Central memory CD8-positive, alpha-beta T cell (primary cell): ENCODE measurements at regions not wholly inside any gene's neighbourhood (a gene's known extent, or its start where the extent isn't known, plus 50 kb on each side); places are given as distances from the start of the nearest gene placed in this dataset.
"Not testable (repeated sequence)": the region's sequence is repeated elsewhere in the genome, so short reads cannot be mapped to it uniquely, and the experiment has no call there.

Source experiments
- ATAC-seq: fragments of 150-1000 bp; cut with Tn5 transposase; replicated peaks from 2 replicates; pipeline ENCODE4 v1.10.0; 2022; ENCODE audit warnings: mild to moderate bottlenecking, moderate FRiP score, moderate number of reproducible peaks; ENCODE audit not compliant: poor library complexity, severe bottlenecking; ENCODE audit errors: extremely low read depth
- DNase-seq, 2 donors: peaks; one replicate each; pipeline ENCODE4 v3.0.0; 2021; ENCODE audit warnings: low spot score in 2 of 2
- H3K27ac Mint-ChIP-seq: one replicate; pipeline ENCODE4 v1.8.0; 2022; ENCODE audit warnings: low read depth, mild to moderate bottlenecking, moderate library complexity, mixed read lengths
- H3K27me3 Mint-ChIP-seq: one replicate; pipeline ENCODE4 v1.8.0; 2022; ENCODE audit warnings: mixed read lengths
- H3K36me3 Mint-ChIP-seq: one replicate; pipeline ENCODE4 v1.8.0; 2022; ENCODE audit warnings: mild to moderate bottlenecking, moderate library complexity, mixed read lengths; ENCODE audit not compliant: insufficient read depth
- H3K4me1 Mint-ChIP-seq: one replicate; pipeline ENCODE4 v1.8.0; 2022; ENCODE audit warnings: mixed read lengths
- H3K4me3 Mint-ChIP-seq: one replicate; pipeline ENCODE4 v1.8.0; 2022; ENCODE audit warnings: mild to moderate bottlenecking, moderate library complexity, mixed read lengths
- H3K9me3 Mint-ChIP-seq: one replicate; pipeline ENCODE4 v1.8.0; 2022; ENCODE audit warnings: mixed read lengths

DNA sequence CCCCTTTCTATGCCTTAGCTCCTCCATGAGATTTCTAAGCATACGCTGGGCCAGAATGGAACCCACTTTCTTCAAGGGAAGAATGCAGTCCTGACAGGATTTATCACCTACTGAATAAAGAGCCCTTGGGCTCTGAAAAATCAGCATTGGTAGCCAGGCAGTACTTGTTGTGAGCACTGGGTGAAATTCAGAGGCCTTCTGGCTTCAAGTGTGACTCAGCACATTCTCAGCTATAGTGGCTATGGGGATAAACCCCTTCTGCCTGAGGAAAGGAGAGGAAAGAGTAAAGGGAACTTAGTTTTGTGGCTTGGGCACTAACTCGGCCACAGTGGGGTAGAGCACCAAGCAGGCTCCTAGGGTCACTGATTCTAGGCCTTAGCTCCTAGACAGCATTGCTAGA lies 574.8 kb downstream of the JRKL start:
- DNase-seq: no peak
- Mint-ChIP-seq H3K27ac (no peak overlapping the region), H3K4me3 (no peak overlapping the region), H3K27me3 (no peaks in the 10 kb centered on the region), H3K9me3 (peaks cover 16% of the 10 kb centered on the region), H3K4me1 (no peaks in the 10 kb centered on the region), H3K36me3 (no peaks in the 10 kb centered on the region)
- no peak for ATAC-seq

DNA sequence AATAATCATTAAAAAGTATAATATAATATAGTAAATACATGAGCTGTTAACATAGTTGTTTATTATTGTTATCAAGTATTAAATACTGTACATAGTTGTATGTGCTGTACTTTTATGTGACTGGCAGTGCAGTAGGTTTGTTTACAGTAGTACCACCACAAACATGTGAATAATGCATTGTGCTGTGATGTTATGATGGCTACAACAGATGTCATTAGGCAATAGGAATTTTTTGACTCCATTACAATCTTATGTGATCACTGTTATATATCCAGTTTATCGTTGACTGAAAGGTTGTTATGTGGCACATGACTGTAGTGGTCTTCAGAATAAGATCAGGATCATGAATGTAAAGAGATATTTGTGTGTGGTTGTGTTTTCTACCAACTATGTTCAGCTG lies 577.8 kb downstream of the JRKL start:
- Mint-ChIP-seq H3K4me3 (no peak overlapping the region), H3K36me3 (no peaks in the 10 kb centered on the region), H3K27ac (no peak overlapping the region), H3K9me3 (peaks cover 22% of the 10 kb centered on the region), H3K4me1 (no peaks in the 10 kb centered on the region), H3K27me3 (no peaks in the 10 kb centered on the region)
- ATAC-seq (no peak), DNase-seq (no peak)

DNA sequence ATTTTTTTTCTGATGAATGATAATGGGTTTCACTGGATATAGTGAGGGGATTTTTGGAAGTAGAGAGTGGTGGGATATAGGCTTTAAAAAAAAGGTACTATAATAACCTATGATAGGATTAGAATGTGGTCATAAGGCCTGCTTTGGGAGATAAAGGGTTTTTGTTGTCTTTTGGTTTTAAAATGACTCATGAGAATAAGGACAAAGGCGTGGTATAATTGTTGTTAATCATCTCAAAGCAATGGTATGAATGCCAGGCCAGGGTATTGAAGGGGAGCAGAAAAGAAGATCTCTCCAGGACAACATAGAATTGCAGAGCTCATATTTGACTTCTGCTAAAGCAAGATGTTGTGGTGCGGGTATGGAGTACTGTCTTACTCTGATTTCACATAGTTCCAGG lies 579.4 kb downstream of the JRKL start:
- Mint-ChIP-seq H3K36me3 (no peaks in the 10 kb centered on the region), H3K4me3 (no peak overlapping the region), H3K27ac (no peak overlapping the region)

DNA sequence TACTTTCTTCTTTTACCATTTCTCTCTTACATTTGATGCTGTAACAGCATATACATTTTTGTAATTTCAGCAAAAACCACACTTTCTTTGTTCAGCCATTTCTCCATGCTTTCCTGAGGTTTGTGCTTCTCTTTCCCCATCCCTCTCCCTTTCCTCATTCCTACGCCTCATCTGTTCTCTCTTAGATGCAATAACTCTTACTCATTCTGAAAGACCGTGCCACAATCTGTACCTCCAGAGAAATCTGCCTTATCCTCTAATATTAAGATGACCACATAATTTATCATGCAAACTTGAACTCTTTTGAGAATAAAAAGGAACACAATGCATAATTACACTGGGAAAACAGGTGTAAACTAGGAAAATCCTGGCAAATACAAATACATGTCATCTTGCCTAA lies 588.9 kb downstream of the JRKL start:
- no peak overlapping the region for H3K27ac Mint-ChIP-seq
- DNase-seq: no peak
- no peaks in the 10 kb centered on the region for H3K4me1 Mint-ChIP-seq
- H3K4me3 Mint-ChIP-seq: no peak overlapping the region
- H3K36me3 Mint-ChIP-seq: no peaks in the 10 kb centered on the region
- H3K27me3 Mint-ChIP-seq: no peaks in the 10 kb centered on the region
- no peak for ATAC-seq
- H3K9me3 Mint-ChIP-seq: peaks cover 21% of the 10 kb centered on the region

More for the DNA sequence above, 579.4 kb downstream of the JRKL start:
- H3K9me3 Mint-ChIP-seq: peaks cover 22% of the 10 kb centered on the region
- H3K4me1 Mint-ChIP-seq: no peaks in the 10 kb centered on the region
- DNase-seq (no peak), ATAC-seq (no peak)
- H3K27me3 Mint-ChIP-seq: no peaks in the 10 kb centered on the region

DNA sequence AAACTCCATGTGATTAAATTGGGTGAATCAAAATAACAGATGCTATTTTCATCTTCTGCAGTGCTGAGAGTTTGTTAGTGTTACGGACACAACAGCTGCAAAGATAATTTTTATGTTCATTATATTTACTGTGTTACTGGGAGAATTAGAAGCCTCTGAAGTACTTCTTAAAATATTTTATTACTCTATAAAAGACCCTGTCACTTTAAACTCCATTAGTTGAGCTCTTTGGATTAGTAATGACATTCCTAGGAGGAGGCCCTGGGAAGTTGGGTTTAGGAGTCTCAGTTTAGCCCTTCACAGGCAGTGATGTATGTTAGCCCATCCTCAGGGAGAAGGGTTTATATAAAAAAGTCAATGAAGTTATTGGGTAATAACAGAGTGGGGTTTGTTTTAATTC lies 596.7 kb downstream of the JRKL start:
- no peak overlapping the region for H3K27ac Mint-ChIP-seq
- no peak overlapping the region for H3K4me3 Mint-ChIP-seq
- H3K4me1 Mint-ChIP-seq: no peaks in the 10 kb centered on the region
- DNase-seq: no peak
- peaks cover 18% of the 10 kb centered on the region for H3K9me3 Mint-ChIP-seq
- no peaks in the 10 kb centered on the region for H3K27me3 Mint-ChIP-seq
- H3K36me3 Mint-ChIP-seq: no peaks in the 10 kb centered on the region
- ATAC-seq: no peak

DNA sequence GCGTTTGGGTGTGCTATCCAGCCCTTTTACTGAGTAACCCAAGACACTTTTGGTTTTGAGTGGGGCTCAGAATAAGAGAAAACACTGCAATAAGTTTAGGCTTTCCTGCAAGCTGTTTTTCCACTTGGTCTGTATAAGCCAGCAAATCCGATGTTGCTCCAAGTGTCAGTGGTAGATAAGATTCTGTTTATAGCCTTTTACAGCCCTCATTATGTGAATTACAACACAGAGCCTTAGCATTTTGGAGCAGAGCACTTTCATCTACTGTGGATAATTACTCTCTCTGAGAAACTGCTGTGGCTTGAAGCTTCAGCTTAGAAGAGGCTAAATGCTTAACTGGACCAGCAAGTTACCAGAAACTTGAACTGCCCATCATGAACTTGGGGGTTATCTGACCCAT lies 601.1 kb downstream of the JRKL start:
- no peak for DNase-seq

DNA sequence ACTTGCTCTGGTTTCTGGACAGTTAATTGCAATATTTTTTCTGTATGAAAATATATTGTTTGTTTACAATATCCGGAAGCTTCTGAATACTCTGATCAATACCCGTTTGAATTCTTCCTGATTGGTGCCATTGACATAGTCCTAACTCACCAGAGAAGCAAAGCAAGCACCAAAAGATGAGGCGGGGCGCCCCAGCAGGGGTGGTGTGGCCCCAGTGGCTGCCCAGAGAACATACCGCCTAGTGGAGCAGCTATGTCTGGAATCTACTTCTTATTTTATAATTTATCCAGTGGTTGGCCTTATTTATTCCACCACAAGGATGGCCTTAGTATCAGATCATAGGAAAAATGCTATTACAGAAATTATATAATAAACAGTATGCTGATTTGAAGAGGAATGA lies 610.7 kb downstream of the JRKL start:
- H3K4me3 Mint-ChIP-seq: no peak overlapping the region
- no peaks in the 10 kb centered on the region for H3K4me1 Mint-ChIP-seq
- no peaks in the 10 kb centered on the region for H3K36me3 Mint-ChIP-seq
- no peak overlapping the region for H3K27ac Mint-ChIP-seq
- no peak for DNase-seq
- H3K9me3 Mint-ChIP-seq: peaks cover 16% of the 10 kb centered on the region
- H3K27me3 Mint-ChIP-seq: no peaks in the 10 kb centered on the region
- ATAC-seq: no peak

More for the DNA sequence above, 601.1 kb downstream of the JRKL start:
- Mint-ChIP-seq H3K36me3 (no peaks in the 10 kb centered on the region), H3K4me3 (no peak overlapping the region), H3K9me3 (peaks cover 30% of the 10 kb centered on the region), H3K27me3 (no peaks in the 10 kb centered on the region), H3K27ac (no peak overlapping the region), H3K4me1 (no peaks in the 10 kb centered on the region)
- ATAC-seq: no peak

DNA sequence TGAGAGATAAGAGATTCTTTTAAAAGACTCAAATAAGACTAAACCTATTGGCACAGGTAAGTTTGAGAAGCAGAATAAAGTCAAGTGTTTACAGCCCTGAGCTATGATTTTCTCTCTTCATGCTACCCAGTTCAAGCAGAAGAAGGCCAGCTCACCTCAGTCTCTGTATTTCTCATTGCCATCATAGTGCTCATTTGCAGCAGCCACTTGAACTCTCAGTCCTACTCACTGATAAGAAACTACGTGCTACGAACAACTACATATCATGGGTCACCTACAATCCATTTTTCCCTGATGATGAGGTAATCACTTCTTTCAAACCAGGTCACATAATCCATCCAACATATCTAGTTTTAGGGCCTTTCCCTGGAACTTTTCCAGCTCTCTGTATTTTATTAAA lies 617.5 kb downstream of the JRKL start:
- Mint-ChIP-seq H3K36me3 (no peaks in the 10 kb centered on the region), H3K4me3 (no peak overlapping the region), H3K9me3 (peaks cover 11% of the 10 kb centered on the region), H3K27me3 (no peaks in the 10 kb centered on the region), H3K4me1 (no peaks in the 10 kb centered on the region), H3K27ac (no peak overlapping the region)
- DNase-seq: no peak
- no peak for ATAC-seq

DNA sequence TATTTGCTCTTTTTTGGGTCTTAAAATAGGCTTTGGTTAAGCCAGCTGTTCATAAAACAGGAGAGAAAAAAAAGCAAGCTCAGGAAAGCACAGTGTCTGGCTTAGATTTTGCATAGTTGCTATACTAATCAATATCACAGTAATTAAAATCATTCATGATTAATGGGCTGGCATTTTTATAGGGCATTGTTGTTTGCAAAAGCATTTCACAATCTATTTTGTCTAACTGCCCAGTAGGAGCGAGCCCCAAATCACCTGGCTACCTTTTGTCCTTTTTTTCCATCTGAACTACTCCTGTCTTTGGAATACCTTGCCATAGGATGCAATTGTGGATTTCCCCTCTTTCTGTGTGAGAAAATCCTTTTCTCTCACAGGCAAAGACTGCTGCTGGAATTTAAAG lies 619.8 kb downstream of the JRKL start:
- Mint-ChIP-seq H3K9me3 (peaks cover 11% of the 10 kb centered on the region), H3K36me3 (no peaks in the 10 kb centered on the region), H3K27ac (no peak overlapping the region), H3K4me3 (no peak overlapping the region), H3K27me3 (no peaks in the 10 kb centered on the region), H3K4me1 (no peaks in the 10 kb centered on the region)
- DNase-seq: no peak
- no peak for ATAC-seq

DNA sequence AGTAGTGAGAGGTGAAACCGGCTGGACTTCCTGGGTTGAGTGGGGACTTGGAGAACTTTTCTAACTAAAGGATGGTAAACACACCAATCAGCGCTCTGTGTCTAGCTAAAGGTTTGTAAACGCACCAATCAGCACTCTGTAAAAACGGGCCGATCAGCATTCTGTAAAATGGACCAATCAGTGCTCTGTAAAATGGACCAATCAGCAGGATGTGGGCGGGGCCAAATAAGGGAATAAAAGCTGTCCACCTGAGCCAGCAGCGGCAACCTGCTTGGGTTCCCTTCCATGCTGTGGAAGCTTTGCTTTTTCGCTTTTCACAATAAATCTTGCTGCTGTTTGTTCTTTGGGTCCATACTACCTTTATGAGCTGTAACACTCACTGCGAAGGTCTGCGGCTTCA lies 621.2 kb downstream of the JRKL start:
- H3K4me3 Mint-ChIP-seq: not testable (repeated sequence)

DNA sequence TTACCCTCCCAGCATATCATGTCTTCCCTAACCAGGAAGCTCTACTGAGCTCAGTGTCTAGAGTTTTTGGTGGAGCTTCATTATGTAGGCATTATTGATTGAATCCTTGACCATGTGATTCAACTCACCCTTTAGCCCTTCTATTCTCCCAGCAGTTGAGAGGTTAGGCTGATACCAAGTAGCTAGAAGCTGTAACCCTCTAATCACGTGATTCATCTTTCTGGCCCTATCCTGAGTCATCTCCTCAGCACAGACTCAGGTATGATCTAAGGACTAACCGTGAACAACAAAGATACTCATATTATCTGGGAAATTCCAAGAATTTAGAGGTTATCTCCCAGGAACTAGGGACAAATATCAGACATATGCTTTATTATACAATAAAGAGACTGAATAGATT lies 625.5 kb downstream of the JRKL start:
- peaks cover 4% of the 10 kb centered on the region for H3K9me3 Mint-ChIP-seq
- H3K27me3 Mint-ChIP-seq: no peaks in the 10 kb centered on the region

More for the DNA sequence above, 621.2 kb downstream of the JRKL start:
- not testable (repeated sequence) for DNase-seq, H3K27ac Mint-ChIP-seq, H3K4me1 Mint-ChIP-seq, ATAC-seq, H3K36me3 Mint-ChIP-seq, H3K27me3 Mint-ChIP-seq, H3K9me3 Mint-ChIP-seq

DNA sequence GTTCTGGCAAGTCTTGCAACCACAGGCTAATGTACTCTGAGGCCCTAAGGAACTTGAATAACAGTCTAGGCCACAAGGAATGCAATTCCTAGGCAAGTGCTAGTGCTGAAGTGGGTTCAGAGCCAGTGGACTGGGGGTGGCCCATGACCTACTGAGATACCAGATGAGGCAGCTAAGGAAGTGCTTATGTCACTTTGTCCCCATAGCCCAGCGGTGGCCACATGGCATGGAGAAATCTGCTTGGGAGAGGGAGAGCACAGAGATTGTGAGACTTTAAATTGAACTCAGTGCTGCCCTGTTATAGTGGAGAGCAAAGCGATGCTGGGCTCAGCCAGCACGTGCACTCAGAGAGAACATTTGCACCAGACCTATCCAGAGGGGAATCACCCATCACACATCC lies 629.5 kb downstream of the JRKL start:
- no peaks in the 10 kb centered on the region for H3K36me3 Mint-ChIP-seq
- no peaks in the 10 kb centered on the region for H3K4me1 Mint-ChIP-seq
- no peak overlapping the region for H3K27ac Mint-ChIP-seq
- ATAC-seq (no peak), DNase-seq (no peak)
- peaks cover 11% of the 10 kb centered on the region for H3K9me3 Mint-ChIP-seq
- H3K27me3 Mint-ChIP-seq: no peaks in the 10 kb centered on the region
- H3K4me3 Mint-ChIP-seq: no peak overlapping the region

More for the DNA sequence above, 625.5 kb downstream of the JRKL start:
- H3K4me1 Mint-ChIP-seq: no peaks in the 10 kb centered on the region
- DNase-seq (no peak), ATAC-seq (no peak)
- no peak overlapping the region for H3K4me3 Mint-ChIP-seq
- no peak overlapping the region for H3K27ac Mint-ChIP-seq
- no peaks in the 10 kb centered on the region for H3K36me3 Mint-ChIP-seq

DNA sequence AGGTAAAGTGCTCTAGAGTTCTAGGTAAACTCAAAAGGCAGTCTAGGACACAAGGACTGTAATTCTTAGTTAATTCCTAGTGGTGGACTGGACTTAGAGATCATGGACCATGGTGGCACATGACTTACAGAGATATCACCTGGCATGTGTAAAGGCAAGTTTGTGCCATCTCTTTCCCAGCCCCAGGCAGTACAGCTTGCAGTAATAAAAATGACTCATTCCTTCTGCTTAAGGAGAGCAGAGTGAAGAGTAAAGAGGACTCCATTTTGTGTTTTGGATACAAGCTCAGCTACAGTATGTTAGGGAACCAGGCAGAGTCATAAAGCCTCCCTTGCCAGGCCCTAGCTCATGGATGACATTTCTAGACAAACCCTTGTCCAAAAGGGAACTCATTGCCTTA lies 629.9 kb downstream of the JRKL start:
- Mint-ChIP-seq H3K4me1 (no peaks in the 10 kb centered on the region), H3K9me3 (peaks cover 11% of the 10 kb centered on the region), H3K27ac (no peak overlapping the region), H3K36me3 (no peaks in the 10 kb centered on the region), H3K27me3 (no peaks in the 10 kb centered on the region), H3K4me3 (no peak overlapping the region)
- ATAC-seq (no peak), DNase-seq (no peak)

DNA sequence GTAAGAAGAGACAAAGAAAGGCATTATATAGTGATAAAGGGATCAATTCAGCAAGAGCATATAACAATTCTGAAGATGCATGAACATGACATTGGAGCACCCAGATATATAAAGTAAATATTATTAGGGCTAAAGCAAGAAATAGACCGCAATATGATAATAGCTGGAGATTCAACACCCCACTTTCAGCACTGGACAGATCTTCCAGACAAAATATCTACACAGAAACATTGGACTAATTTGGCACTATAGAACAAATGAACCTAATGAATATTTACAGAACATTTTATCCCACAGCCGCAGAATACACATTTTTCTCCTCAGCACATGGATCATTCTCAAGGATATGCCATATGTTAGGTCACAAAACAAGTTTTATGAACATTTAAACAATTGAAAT lies 633.1 kb downstream of the JRKL start:
- Mint-ChIP-seq H3K4me3 (no peak overlapping the region), H3K27ac (no peak overlapping the region), H3K9me3 (peaks cover 15% of the 10 kb centered on the region), H3K4me1 (no peaks in the 10 kb centered on the region), H3K27me3 (no peaks in the 10 kb centered on the region), H3K36me3 (no peaks in the 10 kb centered on the region)
- ATAC-seq (no peak), DNase-seq (no peak)
